ENCODE measurements at regions not wholly inside any gene's neighbourhood (a gene's known extent, or its start where the extent isn't known, plus 50 kb on each side); places are given as distances from the start of the nearest gene placed in this dataset.

GRCh38 chr19:30154410-30154809, 212.4 kb downstream of the URI1 start (continued):
- no peak for TF ChIP-seq ELF1 (IDR thresholded peaks at IDR 0.05; ENCODE audit: borderline replicate concordance, low read depth)
- no peak for TF ChIP-seq EZH2 (IDR thresholded peaks at IDR 0.05)
- TF ChIP-seq ATF3 (IDR thresholded peaks at IDR 0.05), result no peak

- Histone ChIP-seq H3K4me1 (ENCODE audit: control insufficient read depth in 1 of 2, insufficient read depth in 2 of 2, low read length in 2 of 2) (no peaks in the 10 kb centered on the region), H3K9me2 (ENCODE audit: insufficient read depth) (no peaks in the 10 kb centered on the region), H4K20me1 (ENCODE audit: insufficient read depth) (no peaks in the 10 kb centered on the region), H3K36me3 (ENCODE audit: control insufficient read depth in 1 of 2, insufficient read depth in 2 of 2, low read length in 2 of 2) (no peaks in the 10 kb centered on the region), H3K9ac (ENCODE audit: low read length) (no peak overlapping the region), H3K9me3 (ENCODE audit: control insufficient read depth in 1 of 2, insufficient read depth in 1 of 2, low read depth in 1 of 2, low read length in 2 of 2) (no peaks in the 10 kb centered on the region), H2AFZ (ENCODE audit: low read depth, low read length, poor library complexity, severe bottlenecking) (no peak overlapping the region), H3K27ac (ENCODE audit: low read depth, low read length) (no peak overlapping the region), H3K4me2 (ENCODE audit: low read length) (no peak overlapping the region), H3K27me3 (ENCODE audit: insufficient read depth, low read length) (peaks cover 42% of the 10 kb centered on the region; the same call in 1 of the 2 replicates), H3K79me2 (ENCODE audit: insufficient read depth, low read length) (no peaks in the 10 kb centered on the region), H3K4me3 (replicated peaks in 1 of 2; ENCODE audit: low read depth in 1 of 2, low read length in 2 of 2) (no peak overlapping the region)
- no peak for TF ChIP-seq FOSL1 (IDR thresholded peaks at IDR 0.05; ENCODE audit: low read depth)
- no peak for TF ChIP-seq EGR1 (IDR thresholded peaks at IDR 0.05; ENCODE audit: low read depth)
- TF ChIP-seq SIN3A (IDR thresholded peaks at IDR 0.05; ENCODE audit: low read depth), result no peak
- no peak for TF ChIP-seq ELF1 (IDR thresholded peaks at IDR 0.05; ENCODE audit: borderline replicate concordance, low read depth)
- intact Hi-C loops (cut with micrococcal nuclease), result no loop called here
- DNase-seq (ENCODE audit: low read depth, low spot score) (no peak), ATAC-seq (no peak)
- CTCF ChIA-PET, result no interaction called here
- BruUV-seq (replicated peaks), result no TSS peak
- RAD21 ChIA-PET (ENCODE audit: low non-redundant PET in 1 of 2, low total read pairs in 2 of 2, uncharacterized antibody in 2 of 2, unreplicated experiment in 2 of 2), result no interaction called here
- POLR2A ChIA-PET, result no interaction called here
Observed at GRCh38 chr19:30155381-30156200, 213.6 kb downstream of the URI1 start.

- Histone ChIP-seq H2AFZ (ENCODE audit: low read depth, low read length, poor library complexity, severe bottlenecking) (no peak overlapping the region), H3K27me3 (ENCODE audit: insufficient read depth, low read length) (peaks cover 52% of the 10 kb centered on the region; the same call in 1 of the 2 replicates), H3K9me2 (ENCODE audit: insufficient read depth) (no peaks in the 10 kb centered on the region), H3K4me1 (ENCODE audit: control insufficient read depth in 1 of 2, insufficient read depth in 2 of 2, low read length in 2 of 2) (no peaks in the 10 kb centered on the region), H3K27ac (ENCODE audit: low read depth, low read length) (no peak overlapping the region), H4K20me1 (ENCODE audit: insufficient read depth) (no peaks in the 10 kb centered on the region), H3K4me3 (replicated peaks in 1 of 2; ENCODE audit: low read depth in 1 of 2, low read length in 2 of 2) (no peak overlapping the region), H3K79me2 (ENCODE audit: insufficient read depth, low read length) (no peaks in the 10 kb centered on the region), H3K36me3 (ENCODE audit: control insufficient read depth in 1 of 2, insufficient read depth in 2 of 2, low read length in 2 of 2) (no peaks in the 10 kb centered on the region), H3K9me3 (ENCODE audit: control insufficient read depth in 1 of 2, insufficient read depth in 1 of 2, low read depth in 1 of 2, low read length in 2 of 2) (no peaks in the 10 kb centered on the region), H3K4me2 (ENCODE audit: low read length) (no peak overlapping the region), H3K9ac (ENCODE audit: low read length) (no peak overlapping the region)
- ChIA-PET POLR2A (no interaction called here), RAD21 (ENCODE audit: low non-redundant PET in 1 of 2, low total read pairs in 2 of 2, uncharacterized antibody in 2 of 2, unreplicated experiment in 2 of 2) (no interaction called here), CTCF (no interaction called here)
- ATAC-seq, result no peak
- no peak for DNase-seq (ENCODE audit: low read depth, low spot score)
- no TSS peak for BruUV-seq (replicated peaks)
- intact Hi-C loops (cut with micrococcal nuclease), result no loop called here
- no peak for TF ChIP-seq EGR1 (IDR thresholded peaks at IDR 0.05; ENCODE audit: low read depth)
- TF ChIP-seq ZFX (IDR thresholded peaks at IDR 0.05), result no peak
- TF ChIP-seq YY1 (IDR thresholded peaks at IDR 0.05; ENCODE audit: extremely low read depth, insufficient replicate concordance, low read depth, low read length), result no peak
- no peak for TF ChIP-seq CTCF (IDR thresholded peaks at IDR 0.05 in 2 of 3, conservative IDR thresholded peaks at IDR 0.05 in 1 of 3; ENCODE audit: borderline replicate concordance in 1 of 3, insufficient read depth in 1 of 3, low read depth in 2 of 3, low read length in 2 of 3)
- TF ChIP-seq MAX (IDR thresholded peaks at IDR 0.05), result no peak
- TF ChIP-seq POLR2AphosphoS5 (IDR thresholded peaks at IDR 0.05; ENCODE audit: low read depth, low read length), result no peak
- no peak for TF ChIP-seq ELF1 (IDR thresholded peaks at IDR 0.05; ENCODE audit: borderline replicate concordance, low read depth)
- no peak for TF ChIP-seq FOSL1 (IDR thresholded peaks at IDR 0.05; ENCODE audit: low read depth)
- no peak for TF ChIP-seq SRF (IDR thresholded peaks at IDR 0.05; ENCODE audit: low read depth)
- no peak for TF ChIP-seq POLR2A (IDR thresholded peaks at IDR 0.05; ENCODE audit: borderline replicate concordance, extremely low read depth, insufficient read depth, insufficient read length)
- no peak for TF ChIP-seq CEBPB (IDR thresholded peaks at IDR 0.05; ENCODE audit: low read depth)
- TF ChIP-seq SP1 (IDR thresholded peaks at IDR 0.05; ENCODE audit: low read depth), result no peak
- no peak for TF ChIP-seq JUND (IDR thresholded peaks at IDR 0.05)
Observed at GRCh38 chr19:30156646-30157045, 214.6 kb downstream of the URI1 start.
